ENCODE measurements at regions not wholly inside any gene's neighbourhood (a gene's known extent, or its start where the extent isn't known, plus 50 kb on each side); places are given as distances from the start of the nearest gene placed in this dataset.

- TF ChIP-seq, protein P1, sequence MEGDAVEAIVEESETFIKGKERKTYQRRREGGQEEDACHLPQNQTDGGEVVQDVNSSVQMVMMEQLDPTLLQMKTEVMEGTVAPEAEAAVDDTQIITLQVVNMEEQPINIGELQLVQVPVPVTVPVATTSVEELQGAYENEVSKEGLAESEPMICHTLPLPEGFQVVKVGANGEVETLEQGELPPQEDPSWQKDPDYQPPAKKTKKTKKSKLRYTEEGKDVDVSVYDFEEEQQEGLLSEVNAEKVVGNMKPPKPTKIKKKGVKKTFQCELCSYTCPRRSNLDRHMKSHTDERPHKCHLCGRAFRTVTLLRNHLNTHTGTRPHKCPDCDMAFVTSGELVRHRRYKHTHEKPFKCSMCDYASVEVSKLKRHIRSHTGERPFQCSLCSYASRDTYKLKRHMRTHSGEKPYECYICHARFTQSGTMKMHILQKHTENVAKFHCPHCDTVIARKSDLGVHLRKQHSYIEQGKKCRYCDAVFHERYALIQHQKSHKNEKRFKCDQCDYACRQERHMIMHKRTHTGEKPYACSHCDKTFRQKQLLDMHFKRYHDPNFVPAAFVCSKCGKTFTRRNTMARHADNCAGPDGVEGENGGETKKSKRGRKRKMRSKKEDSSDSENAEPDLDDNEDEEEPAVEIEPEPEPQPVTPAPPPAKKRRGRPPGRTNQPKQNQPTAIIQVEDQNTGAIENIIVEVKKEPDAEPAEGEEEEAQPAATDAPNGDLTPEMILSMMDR (IDR thresholded peaks at IDR 0.05; ENCODE audit: borderline replicate concordance, extremely low read depth, low read length, poor library complexity, severe bottlenecking), result no peak
- no peak for TF ChIP-seq EZH2 (IDR thresholded peaks at IDR 0.05; ENCODE audit: borderline replicate concordance, low read depth, low read length, severe bottlenecking)
Observed at GRCh38 chr5:5887833-5888232, 465.4 kb downstream of the ICE1 start.
